ENCODE measurements at regions not wholly inside any gene's neighbourhood (a gene's known extent, or its start where the extent isn't known, plus 50 kb on each side); places are given as distances from the start of the nearest gene placed in this dataset.
A peak's percentile ranks its signal among the peaks of the same experiment; 100 is the strongest.

- H4K20me1 ChIP-seq (ENCODE audit: insufficient read depth, low read length): no peaks in the 10 kb centered on the region
- TF ChIP-seq CTCF (conservative IDR thresholded peaks at IDR 0.05; ENCODE audit: low read length) (no peak), EZH2phosphoT487 (IDR thresholded peaks at IDR 0.05; ENCODE audit: borderline replicate concordance, low read depth, low read length) (no peak)
- H3K4me3 ChIP-seq (ENCODE audit: low read depth, low read length, poor library complexity, severe bottlenecking): no peak overlapping the region
- ChIA-PET CTCF (ENCODE audit: unreplicated experiment) (no interaction called here), POLR2A (no interaction called here)
- no peak for DNase-seq (ENCODE audit: low spot score)
- 0 out of 2 replicates have a peak, but pooled peaks cover 5% of the 10 kb centered on the region for H3K9me3 ChIP-seq (ENCODE audit: low read length)
- no peaks in the 10 kb centered on the region for H3K9me2 ChIP-seq (ENCODE audit: insufficient read depth, low read length)
- no peak overlapping the region for H3K27ac ChIP-seq (ENCODE audit: low read depth, low read length, poor library complexity, severe bottlenecking)
- no peak overlapping the region for H2AFZ ChIP-seq (ENCODE audit: low read length)
- H3K36me3 ChIP-seq (ENCODE audit: insufficient read depth, low read length): no peaks in the 10 kb centered on the region
- H3K4me1 ChIP-seq (ENCODE audit: insufficient read depth, low read length, poor library complexity, severe bottlenecking): peaks cover 49% of the 10 kb centered on the region
- BruUV-seq (replicated peaks): no TSS peak
- H3K4me2 ChIP-seq (ENCODE audit: low read length): no peak overlapping the region
- intact Hi-C loops (cut with micrococcal nuclease; ENCODE audit: unreplicated experiment): no loop called here
- no peaks in the 10 kb centered on the region for H3K79me2 ChIP-seq (ENCODE audit: insufficient read depth, low read depth, low read length)
These were observed 114.9 kb downstream of the VPREB1 start for GRCh38 chr22:22359465-22359864.

- BruUV-seq (replicated peaks): no TSS peak
- Histone ChIP-seq H3K9me2 (ENCODE audit: insufficient read depth, low read length) (no peaks in the 10 kb centered on the region), H3K4me2 (ENCODE audit: low read length) (no peak overlapping the region), H3K4me1 (ENCODE audit: insufficient read depth, low read length, poor library complexity, severe bottlenecking) (peaks cover 49% of the 10 kb centered on the region), H2AFZ (ENCODE audit: low read length) (no peak overlapping the region), H3K9me3 (ENCODE audit: low read length) (0 out of 2 replicates have a peak, but pooled peaks cover 5% of the 10 kb centered on the region), H3K27ac (ENCODE audit: low read depth, low read length, poor library complexity, severe bottlenecking) (no peak overlapping the region), H3K36me3 (ENCODE audit: insufficient read depth, low read length) (no peaks in the 10 kb centered on the region), H3K4me3 (ENCODE audit: low read depth, low read length, poor library complexity, severe bottlenecking) (no peak overlapping the region), H3K79me2 (ENCODE audit: insufficient read depth, low read depth, low read length) (no peaks in the 10 kb centered on the region), H4K20me1 (ENCODE audit: insufficient read depth, low read length) (no peaks in the 10 kb centered on the region)
- no peak for DNase-seq (ENCODE audit: low spot score)
- ChIA-PET CTCF (ENCODE audit: unreplicated experiment) (no interaction called here), POLR2A (no interaction called here)
- intact Hi-C loops (cut with micrococcal nuclease; ENCODE audit: unreplicated experiment): no loop called here
- TF ChIP-seq EZH2phosphoT487 (IDR thresholded peaks at IDR 0.05; ENCODE audit: borderline replicate concordance, low read depth, low read length): no peak
- no peak for TF ChIP-seq CTCF (conservative IDR thresholded peaks at IDR 0.05; ENCODE audit: low read length)
These were observed 115.4 kb downstream of the VPREB1 start for GRCh38 chr22:22360014-22360413.

- TF ChIP-seq EZH2phosphoT487 (IDR thresholded peaks at IDR 0.05; ENCODE audit: borderline replicate concordance, low read depth, low read length) (no peak), CTCF (conservative IDR thresholded peaks at IDR 0.05; ENCODE audit: low read length) (no peak)
- Histone ChIP-seq H3K4me3 (ENCODE audit: low read depth, low read length, poor library complexity, severe bottlenecking) (no peak overlapping the region), H3K27ac (ENCODE audit: low read depth, low read length, poor library complexity, severe bottlenecking) (no peak overlapping the region), H3K4me2 (ENCODE audit: low read length) (no peak overlapping the region), H3K79me2 (ENCODE audit: insufficient read depth, low read depth, low read length) (no peaks in the 10 kb centered on the region), H3K36me3 (ENCODE audit: insufficient read depth, low read length) (no peaks in the 10 kb centered on the region), H2AFZ (ENCODE audit: low read length) (peak overlapping the region; percentile 60), H4K20me1 (ENCODE audit: insufficient read depth, low read length) (no peaks in the 10 kb centered on the region), H3K4me1 (ENCODE audit: insufficient read depth, low read length, poor library complexity, severe bottlenecking) (peaks cover 46% of the 10 kb centered on the region), H3K9me2 (ENCODE audit: insufficient read depth, low read length) (no peaks in the 10 kb centered on the region), H3K9me3 (ENCODE audit: low read length) (0 out of 2 replicates have a peak, but pooled peaks cover 5% of the 10 kb centered on the region)
- POLR2A ChIA-PET: no interaction called here
- intact Hi-C loops (cut with micrococcal nuclease; ENCODE audit: unreplicated experiment): no loop called here
- BruUV-seq (replicated peaks): no TSS peak
- no peak for DNase-seq (ENCODE audit: low spot score)
- CTCF ChIA-PET (ENCODE audit: unreplicated experiment): no interaction called here
These were observed 117.7 kb downstream of the VPREB1 start for GRCh38 chr22:22362311-22362710.
